GM23338 (cell line): ENCODE measurements at regions not wholly inside any gene's neighbourhood (a gene's known extent, or its start where the extent isn't known, plus 50 kb on each side); places are given as distances from the start of the nearest gene placed in this dataset.

ENCODE experiments used
- CTCF ChIP-seq, 2 experiments: fragments of 200-600 bp in 1 of 2; sonication (generic) in 1 of 2; conservative IDR thresholded peaks; 2 replicates each; pipeline versions ENCODE4 v1.5.1 to v1.6.1; 2016 to 2017; ENCODE audit warnings: antibody characterized with exemption in 2 of 2, low read depth in 2 of 2, mild to moderate bottlenecking in 2 of 2, moderate library complexity in 1 of 2
- EZH2 ChIP-seq: fragments of 200-600 bp; sonication (generic); IDR thresholded peaks from one replicate; pipeline ENCODE4 v1.8.0; 2017; ENCODE audit warnings: antibody characterized with exemption, mild to moderate bottlenecking, low read depth; ENCODE audit not compliant: unreplicated experiment

GRCh38 chr15:46591462-46591861, 956.6 kb downstream of the SQOR start:
- TF ChIP-seq CTCF (conservative IDR thresholded peaks at IDR 0.05; ENCODE audit: low read depth in 2 of 2): no peak
- no peak for TF ChIP-seq EZH2
